ENCODE measurements at regions not wholly inside any gene's neighbourhood (a gene's known extent, or its start where the extent isn't known, plus 50 kb on each side); places are given as distances from the start of the nearest gene placed in this dataset.
"Not testable (repeated sequence)": the region's sequence is repeated elsewhere in the genome, so short reads cannot be mapped to it uniquely, and the experiment has no call there.

DNA sequence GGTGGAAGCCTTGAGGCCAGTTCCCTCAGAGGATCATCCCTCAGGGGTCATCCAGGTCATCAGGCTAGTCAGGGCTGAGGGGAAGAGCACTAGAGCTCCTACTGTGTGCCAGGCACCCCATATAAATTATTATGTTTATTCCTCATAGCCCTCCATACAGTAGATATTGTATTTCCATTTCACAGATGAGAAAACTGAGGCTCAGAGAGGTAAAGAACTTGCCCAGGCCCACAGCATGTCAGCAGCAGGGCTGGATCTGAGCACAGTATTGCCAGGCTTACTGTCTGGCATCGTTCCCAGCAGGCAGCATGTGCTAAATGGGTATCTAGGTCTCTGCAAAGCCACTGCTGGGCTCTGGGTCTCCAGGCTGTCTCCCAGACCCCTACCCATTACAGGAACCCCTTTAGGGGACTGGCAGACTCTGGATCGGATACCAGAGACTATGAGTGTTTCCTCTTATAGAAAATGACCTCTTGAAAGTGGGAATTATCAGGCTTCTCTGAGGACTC, 153.3 kb downstream of the PTPRU start:
- H3K4me3 ChIP-seq (ENCODE audit: low read depth, low read length), result no peak overlapping the region
- peaks cover 13% of the 10 kb centered on the region for H3K27me3 ChIP-seq (ENCODE audit: control insufficient read depth, insufficient read depth, low read length)
- no peak for DNase-seq (ENCODE audit: low read depth)
- no peaks in the 10 kb centered on the region for H3K36me3 ChIP-seq (ENCODE audit: control insufficient read depth, insufficient read depth, low read length)
- TF ChIP-seq, protein P1, sequence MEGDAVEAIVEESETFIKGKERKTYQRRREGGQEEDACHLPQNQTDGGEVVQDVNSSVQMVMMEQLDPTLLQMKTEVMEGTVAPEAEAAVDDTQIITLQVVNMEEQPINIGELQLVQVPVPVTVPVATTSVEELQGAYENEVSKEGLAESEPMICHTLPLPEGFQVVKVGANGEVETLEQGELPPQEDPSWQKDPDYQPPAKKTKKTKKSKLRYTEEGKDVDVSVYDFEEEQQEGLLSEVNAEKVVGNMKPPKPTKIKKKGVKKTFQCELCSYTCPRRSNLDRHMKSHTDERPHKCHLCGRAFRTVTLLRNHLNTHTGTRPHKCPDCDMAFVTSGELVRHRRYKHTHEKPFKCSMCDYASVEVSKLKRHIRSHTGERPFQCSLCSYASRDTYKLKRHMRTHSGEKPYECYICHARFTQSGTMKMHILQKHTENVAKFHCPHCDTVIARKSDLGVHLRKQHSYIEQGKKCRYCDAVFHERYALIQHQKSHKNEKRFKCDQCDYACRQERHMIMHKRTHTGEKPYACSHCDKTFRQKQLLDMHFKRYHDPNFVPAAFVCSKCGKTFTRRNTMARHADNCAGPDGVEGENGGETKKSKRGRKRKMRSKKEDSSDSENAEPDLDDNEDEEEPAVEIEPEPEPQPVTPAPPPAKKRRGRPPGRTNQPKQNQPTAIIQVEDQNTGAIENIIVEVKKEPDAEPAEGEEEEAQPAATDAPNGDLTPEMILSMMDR (IDR thresholded peaks at IDR 0.05; ENCODE audit: insufficient read depth, low read length, poor library complexity, severe bottlenecking), result no peak

DNA sequence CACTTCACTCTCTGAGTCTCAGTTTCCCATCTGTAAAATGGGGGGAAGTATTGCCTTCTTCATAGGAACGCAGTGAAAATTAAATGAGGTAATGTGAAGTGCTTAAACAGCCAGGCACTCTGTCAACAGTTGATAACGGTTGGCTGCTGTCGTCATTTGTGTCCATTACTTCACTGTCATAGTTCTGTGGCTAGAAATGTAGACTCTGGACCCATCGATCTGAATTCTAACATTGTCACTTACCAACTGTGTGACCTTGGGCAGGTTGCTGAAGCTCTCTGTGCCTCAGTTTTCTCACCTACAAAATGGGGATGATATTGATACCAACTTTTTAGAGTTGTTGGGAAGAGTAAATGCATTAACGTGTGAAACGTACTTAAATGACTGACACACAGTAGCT, 152.6 kb downstream of the PTPRU start:
- Histone ChIP-seq H3K27me3 (ENCODE audit: control insufficient read depth, insufficient read depth, low read length) (peaks cover 13% of the 10 kb centered on the region), H3K4me3 (ENCODE audit: low read depth, low read length) (no peak overlapping the region), H3K36me3 (ENCODE audit: control insufficient read depth, insufficient read depth, low read length) (no peaks in the 10 kb centered on the region)
- no peak for DNase-seq (ENCODE audit: low read depth)
- TF ChIP-seq, protein P1 (IDR thresholded peaks at IDR 0.05; ENCODE audit: insufficient read depth, low read length, poor library complexity, severe bottlenecking), result no peak

DNA sequence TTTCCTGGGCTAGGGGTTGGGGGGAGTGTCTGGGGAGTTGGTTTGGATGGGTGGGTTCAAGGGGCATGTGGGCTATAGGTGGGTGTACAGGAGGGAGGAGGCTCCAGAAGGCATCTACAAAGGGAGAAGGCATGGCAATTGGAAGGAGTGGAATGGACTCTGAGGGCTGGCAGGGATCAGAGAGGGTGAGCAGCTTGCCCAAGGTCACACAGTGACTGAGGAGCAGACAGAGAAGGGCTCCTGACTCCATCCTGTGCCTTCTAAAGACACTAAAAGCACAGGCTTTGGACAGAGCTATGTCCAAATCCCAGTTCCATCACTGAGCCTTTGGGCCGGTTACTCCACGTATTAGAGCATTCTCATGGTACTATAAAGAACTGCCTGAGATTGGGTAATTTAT, 151.8 kb downstream of the PTPRU start:
- no peak overlapping the region for H3K4me3 ChIP-seq (ENCODE audit: low read depth, low read length)
- peaks cover 13% of the 10 kb centered on the region for H3K27me3 ChIP-seq (ENCODE audit: control insufficient read depth, insufficient read depth, low read length)
- no peak for DNase-seq (ENCODE audit: low read depth)
- TF ChIP-seq, protein P1 (IDR thresholded peaks at IDR 0.05; ENCODE audit: insufficient read depth, low read length, poor library complexity, severe bottlenecking), result no peak
- no peaks in the 10 kb centered on the region for H3K36me3 ChIP-seq (ENCODE audit: control insufficient read depth, insufficient read depth, low read length)

DNA sequence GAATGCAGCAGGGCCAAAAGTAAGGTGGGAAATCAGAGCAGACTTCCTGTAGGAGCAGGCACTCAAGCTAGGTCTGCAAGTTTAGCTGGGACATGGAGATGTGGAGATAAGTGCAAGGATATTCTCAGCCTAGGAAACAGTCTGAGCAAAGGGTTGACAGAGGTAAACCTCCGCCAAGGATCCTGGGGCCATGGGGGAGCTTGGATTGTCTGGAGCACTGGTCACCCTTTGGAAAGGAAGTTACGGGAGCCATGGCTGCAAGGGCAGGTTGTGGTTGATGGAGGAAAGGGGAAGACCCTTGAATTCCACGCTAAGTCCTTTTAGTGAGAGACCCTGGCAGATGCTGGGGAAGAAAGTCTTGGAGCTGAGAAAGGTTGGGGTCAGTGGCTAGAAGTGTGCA, 150.9 kb downstream of the PTPRU start:
- H3K36me3 ChIP-seq (ENCODE audit: control insufficient read depth, insufficient read depth, low read length), result no peaks in the 10 kb centered on the region
- TF ChIP-seq, protein P1 (IDR thresholded peaks at IDR 0.05; ENCODE audit: insufficient read depth, low read length, poor library complexity, severe bottlenecking), result no peak
- H3K4me3 ChIP-seq (ENCODE audit: low read depth, low read length), result no peak overlapping the region
- H3K27me3 ChIP-seq (ENCODE audit: control insufficient read depth, insufficient read depth, low read length), result peaks cover 10% of the 10 kb centered on the region
- no peak for DNase-seq (ENCODE audit: low read depth)

DNA sequence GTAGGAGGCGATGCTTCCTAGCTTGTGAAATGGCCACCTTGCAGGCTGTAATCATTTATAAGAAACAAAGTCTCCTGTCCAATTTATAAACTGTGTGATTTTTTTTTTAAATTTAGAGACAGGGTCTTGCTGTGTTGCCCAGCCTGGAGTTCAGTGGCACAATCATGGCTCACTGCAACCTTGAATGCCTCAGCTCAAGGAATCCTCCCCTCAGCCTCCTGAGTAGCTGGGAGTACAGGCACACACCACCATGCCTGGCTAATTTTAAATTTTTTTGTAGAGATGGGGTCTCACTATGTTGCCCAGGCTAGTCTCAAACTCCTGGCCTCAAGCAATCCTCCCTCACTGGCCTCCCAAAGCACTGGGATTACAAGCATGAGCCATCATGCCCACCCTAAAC, 150.1 kb downstream of the PTPRU start:
- H3K4me3 ChIP-seq (ENCODE audit: low read depth, low read length); H3K27me3 ChIP-seq (ENCODE audit: control insufficient read depth, insufficient read depth, low read length); H3K36me3 ChIP-seq (ENCODE audit: control insufficient read depth, insufficient read depth, low read length); DNase-seq (ENCODE audit: low read depth): not testable (repeated sequence)

DNA sequence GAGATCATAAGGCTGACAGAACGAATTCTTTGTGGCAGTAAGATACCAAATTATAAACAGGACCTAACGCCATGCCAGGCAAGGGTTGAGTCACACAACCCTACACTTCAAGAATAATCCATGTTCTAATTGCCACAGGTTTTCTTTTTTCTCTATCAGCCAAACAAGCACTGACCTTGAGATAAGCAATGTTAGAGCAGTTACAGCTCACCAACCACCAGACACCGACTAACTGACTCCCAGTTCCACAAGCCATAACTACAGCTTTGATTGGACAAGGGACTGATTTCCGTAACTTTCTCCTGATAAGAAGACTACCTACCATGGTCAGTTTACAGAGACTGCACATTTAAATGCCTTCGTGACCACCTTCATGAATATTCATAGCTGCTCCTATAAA, 149.6 kb downstream of the PTPRU start:
- no peak for DNase-seq (ENCODE audit: low read depth)
- Histone ChIP-seq H3K4me3 (ENCODE audit: low read depth, low read length) (no peak overlapping the region), H3K36me3 (ENCODE audit: control insufficient read depth, insufficient read depth, low read length) (no peaks in the 10 kb centered on the region), H3K27me3 (ENCODE audit: control insufficient read depth, insufficient read depth, low read length) (peaks cover 6% of the 10 kb centered on the region)
- TF ChIP-seq, protein P1 (IDR thresholded peaks at IDR 0.05; ENCODE audit: insufficient read depth, low read length, poor library complexity, severe bottlenecking), result no peak

Measured in kidney epithelial cell (primary cell).